CD4-positive, alpha-beta memory T cell (primary cell): ENCODE measurements at regions not wholly inside any gene's neighbourhood (a gene's known extent, or its start where the extent isn't known, plus 50 kb on each side); places are given as distances from the start of the nearest gene placed in this dataset.

Experiments used
- CTCF ChIA-PET: fragments of 350-600 bp; sonication (Branson Sonifier 250); formaldehyde crosslinking; loops from one replicate; lab custom pipeline; 2021; ENCODE audit warnings: inconsistent platforms; ENCODE audit not compliant: partially characterized antibody; lab: Charles Lee
- POLR2A ChIA-PET: fragments of 350-600 bp; sonication (Branson Sonifier 250); formaldehyde crosslinking; loops from one replicate; lab custom pipeline; 2021; ENCODE audit not compliant: partially characterized antibody; lab: Charles Lee
- DNase-seq, 5 donors: peaks; one replicate each; pipeline versions ENCODE4 v3.0.0 to v3.0.0-alpha.2; 2020 to 2022; ENCODE audit warnings: mixed read lengths in 1 of 5
- H3K27ac ChIP-seq: one replicate; pipeline ENCODE4 v1.7.0; 2013; ENCODE audit warnings: low read depth, low read length
- H3K27me3 ChIP-seq: 2 replicates; pipeline ENCODE4 v1.7.0; 2013; ENCODE audit warnings: mild to moderate bottlenecking, low read length, moderate library complexity; ENCODE audit not compliant: insufficient read depth
- H3K36me3 ChIP-seq: 2 replicates; pipeline ENCODE4 v1.7.0; 2013; ENCODE audit warnings: mild to moderate bottlenecking, low read length, moderate library complexity; ENCODE audit not compliant: insufficient read depth
- H3K4me1 ChIP-seq: 2 replicates; pipeline ENCODE4 v1.7.0; 2013; ENCODE audit warnings: mild to moderate bottlenecking, low read length, moderate library complexity; ENCODE audit not compliant: insufficient read depth
- H3K4me3 ChIP-seq, 2 donors: one replicate each; pipeline ENCODE4 v1.7.0; 2013; ENCODE audit warnings: low read length in 2 of 2, mild to moderate bottlenecking in 1 of 2
- H3K9me3 ChIP-seq, 2 donors: one replicate each; pipeline ENCODE4 v1.7.0; 2013; ENCODE audit warnings: low read length in 2 of 2, control low read depth in 1 of 2; ENCODE audit not compliant: control insufficient read depth in 1 of 2
- H3K27ac Mint-ChIP-seq, 7 donors: one replicate each; pipeline ENCODE4 v1.8.0; 2020 to 2021; ENCODE audit warnings: mixed read lengths in 7 of 7, mild to moderate bottlenecking in 6 of 7, inconsistent platforms in 3 of 7, moderate library complexity in 3 of 7
- H3K27me3 Mint-ChIP-seq, 2 donors: one replicate each; pipeline ENCODE4 v1.8.0; 2020 to 2021; ENCODE audit warnings: mixed read lengths in 2 of 2
- H3K36me3 Mint-ChIP-seq, 2 donors: one replicate each; pipeline ENCODE4 v1.8.0; 2020 to 2021; ENCODE audit warnings: mixed read lengths in 2 of 2, inconsistent platforms in 1 of 2, mild to moderate bottlenecking in 1 of 2
- H3K4me1 Mint-ChIP-seq, 4 donors: one replicate each; pipeline ENCODE4 v1.8.0; 2020 to 2021; ENCODE audit warnings: mixed read lengths in 4 of 4, mild to moderate bottlenecking in 1 of 4
- H3K4me3 Mint-ChIP-seq, 8 donors: one replicate each; pipeline ENCODE4 v1.8.0; 2020 to 2021; ENCODE audit warnings: mixed read lengths in 8 of 8, mild to moderate bottlenecking in 7 of 8, moderate library complexity in 6 of 8, inconsistent platforms in 3 of 8
- H3K9me3 Mint-ChIP-seq, 8 donors: one replicate each; pipeline ENCODE4 v1.8.0; 2020 to 2021; ENCODE audit warnings: mixed read lengths in 8 of 8, mild to moderate bottlenecking in 5 of 8, inconsistent platforms in 3 of 8, moderate library complexity in 1 of 8
- intact Hi-C: fragments of 100-400 bp; cut with micrococcal nuclease; formaldehyde crosslinking; loops from one replicate; pipeline ENCODE4 v1.15.1; 2023

- intact Hi-C loops, result no loop called here
- CTCF ChIA-PET, result no interaction called here
- POLR2A ChIA-PET, result no interaction called here
- H3K4me1 Mint-ChIP-seq, result no peaks in the 10 kb centered on the region
- no peak overlapping the region for H3K4me3 Mint-ChIP-seq
- no peaks in the 10 kb centered on the region for H3K36me3 Mint-ChIP-seq
- no peak overlapping the region for H3K27ac Mint-ChIP-seq
- DNase-seq, result no peak
- Histone ChIP-seq H3K27ac (no peak overlapping the region), H3K4me3 (no peak overlapping the region), H3K4me1 (no peaks in the 10 kb centered on the region), H3K9me3 (no peaks in the 10 kb centered on the region), H3K36me3 (no peaks in the 10 kb centered on the region), H3K27me3 (no peaks in the 10 kb centered on the region)
- H3K27me3 Mint-ChIP-seq, result no peaks in the 10 kb centered on the region
- H3K9me3 Mint-ChIP-seq, result peaks cover 1 to 40% (median 14%) of the 10 kb centered on the region in 8 donors
Observed at GRCh38 chr6:81630719-81631118, 121.8 kb downstream of the TENT5A start.

DNA sequence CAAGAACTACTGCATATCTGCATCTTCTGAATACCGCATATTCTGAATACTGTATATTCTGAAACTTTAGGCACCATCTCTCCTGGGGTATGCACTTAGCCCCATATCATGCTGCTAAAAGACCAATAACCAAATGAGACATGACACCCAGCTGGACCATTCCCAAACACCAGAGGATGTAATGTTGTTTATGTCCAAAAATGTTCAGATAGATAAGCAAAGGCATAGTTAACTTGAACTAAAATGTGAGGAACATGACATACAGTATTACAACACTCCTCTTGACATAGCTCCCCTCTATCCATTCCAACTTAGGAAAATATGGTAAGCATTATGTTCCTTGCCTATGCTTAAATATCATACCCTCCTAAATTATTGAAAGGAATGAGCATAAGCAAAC lies 127.3 kb downstream of the TENT5A start:
- no peak for DNase-seq

GRCh38 chr6:81624453-81624852 lies 128.0 kb downstream of the TENT5A start:
- ChIA-PET CTCF (no interaction called here), POLR2A (no interaction called here)
- Mint-ChIP-seq H3K36me3 (no peaks in the 10 kb centered on the region), H3K9me3 (peaks cover 2 to 11% (median 9%) of the 10 kb centered on the region in 8 donors), H3K27me3 (no peaks in the 10 kb centered on the region), H3K4me3 (no peak overlapping the region), H3K4me1 (no peaks in the 10 kb centered on the region), H3K27ac (no peak overlapping the region)
- Histone ChIP-seq H3K9me3 (no peaks in the 10 kb centered on the region), H3K27ac (no peak overlapping the region), H3K4me3 (no peak overlapping the region), H3K27me3 (no peaks in the 10 kb centered on the region), H3K4me1 (no peaks in the 10 kb centered on the region), H3K36me3 (no peaks in the 10 kb centered on the region)
- no peak for DNase-seq
- intact Hi-C loops, result no loop called here

More for the DNA sequence above, 127.3 kb downstream of the TENT5A start:
- H3K27me3 ChIP-seq, result no peaks in the 10 kb centered on the region
- intact Hi-C loops, result no loop called here
- no peak overlapping the region for H3K4me3 ChIP-seq
- no peaks in the 10 kb centered on the region for H3K4me1 Mint-ChIP-seq
- no peaks in the 10 kb centered on the region for H3K4me1 ChIP-seq
- ChIA-PET CTCF (no interaction called here), POLR2A (no interaction called here)
- H3K36me3 Mint-ChIP-seq, result no peaks in the 10 kb centered on the region
- no peak overlapping the region for H3K27ac Mint-ChIP-seq
- no peaks in the 10 kb centered on the region for H3K9me3 ChIP-seq
- no peaks in the 10 kb centered on the region for H3K36me3 ChIP-seq
- no peak overlapping the region for H3K4me3 Mint-ChIP-seq
- H3K27ac ChIP-seq, result no peak overlapping the region
- H3K9me3 Mint-ChIP-seq, result peaks cover 2 to 12% (median 9%) of the 10 kb centered on the region in 8 donors
- H3K27me3 Mint-ChIP-seq, result no peaks in the 10 kb centered on the region

- DNase-seq, result no peak
- H3K4me1 ChIP-seq, result no peaks in the 10 kb centered on the region
- no peak overlapping the region for H3K27ac ChIP-seq
- H3K36me3 ChIP-seq, result no peaks in the 10 kb centered on the region
- Mint-ChIP-seq H3K27me3 (no peaks in the 10 kb centered on the region), H3K9me3 (peaks cover 2 to 11% (median 8%) of the 10 kb centered on the region in 8 donors), H3K27ac (no peak overlapping the region), H3K36me3 (no peaks in the 10 kb centered on the region), H3K4me1 (no peaks in the 10 kb centered on the region), H3K4me3 (no peak overlapping the region)
- no peak overlapping the region for H3K4me3 ChIP-seq
- no peaks in the 10 kb centered on the region for H3K27me3 ChIP-seq
- ChIA-PET POLR2A (no interaction called here), CTCF (no interaction called here)
- no peaks in the 10 kb centered on the region for H3K9me3 ChIP-seq
- intact Hi-C loops, result no loop called here
Observed at GRCh38 chr6:81623106-81623759, 129.2 kb downstream of the TENT5A start.

GRCh38 chr6:81621816-81622395 lies 130.6 kb downstream of the TENT5A start:
- CTCF ChIA-PET, result no interaction called here
- H3K4me3 Mint-ChIP-seq, result no peak overlapping the region

DNA sequence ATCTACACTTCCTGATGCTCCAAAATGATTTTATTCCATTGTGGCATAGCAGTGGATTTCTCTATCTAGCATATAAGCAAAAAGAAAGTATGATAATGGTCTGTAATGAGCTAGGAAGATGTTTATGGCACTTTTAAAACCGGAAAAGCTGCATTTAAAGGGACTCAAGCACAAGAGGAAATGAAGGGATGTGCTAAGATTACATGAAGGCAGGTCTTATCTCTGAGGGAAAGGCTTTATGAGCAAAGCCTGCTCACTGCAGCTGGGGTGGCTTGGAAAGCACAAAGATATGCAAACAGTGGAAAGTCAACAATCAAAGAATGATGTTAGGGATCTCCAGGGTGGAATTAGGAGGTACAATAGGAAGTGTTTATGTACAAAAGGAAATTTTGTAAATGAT lies 138.2 kb downstream of the TENT5A start:
- intact Hi-C loops, result no loop called here
- Histone ChIP-seq H3K9me3 (no peaks in the 10 kb centered on the region), H3K4me1 (no peaks in the 10 kb centered on the region), H3K36me3 (no peaks in the 10 kb centered on the region), H3K27ac (no peak overlapping the region), H3K27me3 (no peaks in the 10 kb centered on the region), H3K4me3 (no peak overlapping the region)
- Mint-ChIP-seq H3K4me1 (no peaks in the 10 kb centered on the region), H3K27me3 (no peaks in the 10 kb centered on the region), H3K4me3 (no peak overlapping the region), H3K9me3 (peaks cover 0 to 2% (median 0%) of the 10 kb centered on the region in 8 donors), H3K36me3 (no peaks in the 10 kb centered on the region), H3K27ac (no peak overlapping the region)
- ChIA-PET CTCF (no interaction called here), POLR2A (no interaction called here)
- DNase-seq, result no peak

More at GRCh38 chr6:81621816-81622395, 130.6 kb downstream of the TENT5A start:
- no peak overlapping the region for H3K27ac ChIP-seq
- no peaks in the 10 kb centered on the region for H3K36me3 ChIP-seq
- Mint-ChIP-seq H3K4me1 (no peaks in the 10 kb centered on the region), H3K27ac (no peak overlapping the region), H3K27me3 (no peaks in the 10 kb centered on the region), H3K36me3 (no peaks in the 10 kb centered on the region), H3K9me3 (peaks cover 2 to 11% (median 7%) of the 10 kb centered on the region in 8 donors)
- H3K9me3 ChIP-seq, result no peaks in the 10 kb centered on the region
- POLR2A ChIA-PET, result no interaction called here
- H3K27me3 ChIP-seq, result no peaks in the 10 kb centered on the region
- H3K4me3 ChIP-seq, result no peak overlapping the region
- intact Hi-C loops, result no loop called here
- DNase-seq, result no peak
- no peaks in the 10 kb centered on the region for H3K4me1 ChIP-seq

DNA sequence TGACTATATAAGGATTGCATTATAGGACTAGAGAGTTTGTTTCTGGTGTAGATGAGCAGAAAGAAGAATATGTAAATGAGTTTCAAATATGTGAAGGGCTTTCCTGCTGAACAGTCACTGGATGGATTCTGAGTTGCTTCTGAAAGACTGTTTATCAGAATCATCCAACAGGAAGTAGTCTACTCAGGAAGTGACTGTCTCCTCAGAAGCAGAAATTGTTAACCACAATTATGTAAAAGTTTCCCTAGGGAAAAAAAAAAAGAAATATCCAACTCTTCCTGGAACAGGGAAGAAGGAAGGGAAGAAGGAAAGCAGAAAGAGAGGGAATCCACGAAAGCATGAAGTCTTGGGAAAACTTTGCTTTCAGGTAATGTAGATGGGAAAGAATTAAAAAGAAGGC lies 138.9 kb downstream of the TENT5A start:
- no peak overlapping the region for H3K27ac Mint-ChIP-seq
- H3K4me3 Mint-ChIP-seq, result no peak overlapping the region
- DNase-seq, result no peak
- H3K4me1 ChIP-seq, result no peaks in the 10 kb centered on the region
- H3K36me3 ChIP-seq, result no peaks in the 10 kb centered on the region
- H3K27ac ChIP-seq, result no peak overlapping the region
- no peaks in the 10 kb centered on the region for H3K4me1 Mint-ChIP-seq
- no peaks in the 10 kb centered on the region for H3K9me3 ChIP-seq
- peaks cover 0 to 2% (median 0%) of the 10 kb centered on the region in 8 donors for H3K9me3 Mint-ChIP-seq
- no peak overlapping the region for H3K4me3 ChIP-seq
- H3K27me3 Mint-ChIP-seq, result no peaks in the 10 kb centered on the region
- no peaks in the 10 kb centered on the region for H3K27me3 ChIP-seq
- ChIA-PET POLR2A (no interaction called here), CTCF (no interaction called here)
- intact Hi-C loops, result no loop called here
- no peaks in the 10 kb centered on the region for H3K36me3 Mint-ChIP-seq
